ENCODE measurements at regions not wholly inside any gene's neighbourhood (a gene's known extent, or its start where the extent isn't known, plus 50 kb on each side); places are given as distances from the start of the nearest gene placed in this dataset.

DNA sequence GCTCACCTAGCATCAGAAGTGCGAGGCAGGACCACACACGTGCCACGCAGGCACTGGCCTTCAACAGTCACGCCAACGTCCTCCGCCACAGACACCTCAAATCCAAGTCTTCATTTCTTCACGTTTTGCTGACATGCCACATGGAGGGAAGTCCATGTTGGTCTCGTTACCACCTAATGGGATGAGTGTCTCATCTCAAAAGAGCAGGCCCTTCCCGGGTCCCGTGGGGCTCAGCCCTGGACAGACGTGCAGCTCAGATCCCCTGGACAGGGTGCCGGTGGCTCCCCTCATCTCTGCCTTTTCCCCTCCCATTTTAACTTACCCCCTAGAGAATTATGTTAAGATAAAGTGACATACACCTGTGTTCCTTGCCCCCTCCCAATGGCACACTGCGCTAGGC, 76.8 kb downstream of the MRPL36 start:
- POLR2A ChIA-PET = no interaction called here
- CTCF ChIA-PET = no interaction called here
- ATAC-seq (no peak), DNase-seq (ENCODE audit: low spot score) (no peak)
- Mint-ChIP-seq H3K27me3 (ENCODE audit: low read depth) (peaks cover 3% of the 10 kb centered on the region), H3K27ac (no peak overlapping the region), H3K4me1 (peaks cover 24% of the 10 kb centered on the region), H3K9me3 (peaks cover 27% of the 10 kb centered on the region), H3K4me3 (no peak overlapping the region), H3K36me3 (peaks cover 26% of the 10 kb centered on the region)
- TF ChIP-seq ATF1 (CRISPR knock-in tag; IDR thresholded peaks at IDR 0.05) = no peak
- TF ChIP-seq EMX1 (CRISPR knock-in tag; IDR thresholded peaks at IDR 0.05) = no peak
- TF ChIP-seq CREB1 (CRISPR knock-in tag; IDR thresholded peaks at IDR 0.05) = no peak
- TF ChIP-seq ZBTB21 (CRISPR knock-in tag; IDR thresholded peaks at IDR 0.05; ENCODE audit: borderline replicate concordance) = no peak
- TF ChIP-seq NR3C1 (CRISPR knock-in tag; conservative IDR thresholded peaks at IDR 0.05; ENCODE audit: low read depth) = no peak
- TF ChIP-seq ZNF121 (CRISPR knock-in tag; IDR thresholded peaks at IDR 0.05) = no peak
- TF ChIP-seq KAT7 (CRISPR knock-in tag; IDR thresholded peaks at IDR 0.05; ENCODE audit: borderline replicate concordance) = no peak
- no peak for TF ChIP-seq SMAD3 (CRISPR knock-in tag; IDR thresholded peaks at IDR 0.05; ENCODE audit: borderline replicate concordance)
- TF ChIP-seq GTF2I (CRISPR knock-in tag; conservative IDR thresholded peaks at IDR 0.05) = no peak
- no peak for TF ChIP-seq ZNF317 (CRISPR knock-in tag; IDR thresholded peaks at IDR 0.05; ENCODE audit: borderline replicate concordance, low read depth)
- no peak for TF ChIP-seq PREB (CRISPR knock-in tag; IDR thresholded peaks at IDR 0.05; ENCODE audit: borderline replicate concordance)
- TF ChIP-seq ERG (CRISPR knock-in tag; IDR thresholded peaks at IDR 0.05) = no peak
- TF ChIP-seq ATF6 (CRISPR knock-in tag; IDR thresholded peaks at IDR 0.05) = no peak
- no peak for TF ChIP-seq NR1H2 (CRISPR knock-in tag; IDR thresholded peaks at IDR 0.05)
- TF ChIP-seq, protein P1, sequence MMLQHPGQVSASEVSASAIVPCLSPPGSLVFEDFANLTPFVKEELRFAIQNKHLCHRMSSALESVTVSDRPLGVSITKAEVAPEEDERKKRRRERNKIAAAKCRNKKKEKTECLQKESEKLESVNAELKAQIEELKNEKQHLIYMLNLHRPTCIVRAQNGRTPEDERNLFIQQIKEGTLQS (CRISPR knock-in tag; conservative IDR thresholded peaks at IDR 0.05) = no peak

DNA sequence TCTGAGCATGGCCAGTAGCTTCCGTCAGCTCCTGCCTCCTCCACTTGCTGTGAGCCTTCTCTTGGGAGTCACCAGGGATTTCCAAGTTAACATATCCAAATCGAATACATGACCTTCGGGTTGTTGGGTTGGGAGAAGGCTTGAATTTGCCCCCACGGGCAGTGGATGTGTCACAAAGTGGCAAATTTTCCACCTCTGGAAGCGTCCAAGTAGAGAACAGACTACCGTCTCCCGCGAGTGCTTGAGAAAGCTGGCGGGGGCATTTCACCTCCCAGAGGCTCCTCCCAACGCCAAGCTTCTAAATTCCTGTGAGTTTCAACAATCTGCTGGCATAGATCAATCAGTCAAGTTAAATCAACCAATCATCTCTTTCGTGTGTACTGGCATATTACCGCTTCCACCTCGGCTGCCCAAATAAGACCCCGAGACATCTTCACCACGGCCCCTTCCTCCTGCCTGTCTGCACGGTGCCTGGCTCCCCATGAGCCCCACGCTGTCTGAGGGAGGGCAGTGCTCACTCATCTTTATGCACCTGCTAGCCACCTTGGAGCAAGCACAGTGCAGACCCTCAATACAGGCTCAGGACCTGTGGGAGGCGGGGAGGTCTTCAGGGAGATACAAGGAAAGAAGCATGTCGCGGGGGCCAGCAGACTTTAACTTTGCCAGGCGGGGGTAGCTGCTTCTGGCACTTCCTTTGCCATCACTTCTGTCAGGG, 79.1 kb downstream of the MRPL36 start:
- ATAC-seq (no peak), DNase-seq (ENCODE audit: low spot score) (no peak)
- peaks cover 8% of the 10 kb centered on the region for H3K4me1 Mint-ChIP-seq
- POLR2A ChIA-PET = no interaction called here
- H3K4me3 Mint-ChIP-seq = no peak overlapping the region
- no peak for TF ChIP-seq GRHL2 (CRISPR knock-in tag; IDR thresholded peaks at IDR 0.05; ENCODE audit: insufficient replicate concordance, severe bottlenecking)
- no peak for TF ChIP-seq SP1 (CRISPR knock-in tag; conservative IDR thresholded peaks at IDR 0.05)
- TF ChIP-seq, protein P2, sequence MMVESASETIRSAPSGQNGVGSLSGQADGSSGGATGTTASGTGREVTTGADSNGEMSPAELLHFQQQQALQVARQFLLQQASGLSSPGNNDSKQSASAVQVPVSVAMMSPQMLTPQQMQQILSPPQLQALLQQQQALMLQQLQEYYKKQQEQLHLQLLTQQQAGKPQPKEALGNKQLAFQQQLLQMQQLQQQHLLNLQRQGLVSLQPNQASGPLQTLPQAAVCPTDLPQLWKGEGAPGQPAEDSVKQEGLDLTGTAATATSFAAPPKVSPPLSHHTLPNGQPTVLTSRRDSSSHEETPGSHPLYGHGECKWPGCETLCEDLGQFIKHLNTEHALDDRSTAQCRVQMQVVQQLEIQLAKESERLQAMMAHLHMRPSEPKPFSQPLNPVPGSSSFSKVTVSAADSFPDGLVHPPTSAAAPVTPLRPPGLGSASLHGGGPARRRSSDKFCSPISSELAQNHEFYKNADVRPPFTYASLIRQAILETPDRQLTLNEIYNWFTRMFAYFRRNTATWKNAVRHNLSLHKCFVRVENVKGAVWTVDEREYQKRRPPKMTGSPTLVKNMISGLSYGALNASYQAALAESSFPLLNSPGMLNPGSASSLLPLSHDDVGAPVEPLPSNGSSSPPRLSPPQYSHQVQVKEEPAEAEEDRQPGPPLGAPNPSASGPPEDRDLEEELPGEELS (CRISPR knock-in tag; IDR thresholded peaks at IDR 0.05) = no peak
- TF ChIP-seq ZNF396 (CRISPR knock-in tag; IDR thresholded peaks at IDR 0.05; ENCODE audit: borderline replicate concordance) = no peak
- no peak for TF ChIP-seq MAX (CRISPR knock-in tag; IDR thresholded peaks at IDR 0.05)
- no peak for TF ChIP-seq ZNF423 (CRISPR knock-in tag; IDR thresholded peaks at IDR 0.05)
- TF ChIP-seq ZBTB21 (CRISPR knock-in tag; IDR thresholded peaks at IDR 0.05; ENCODE audit: borderline replicate concordance) = no peak
- no peak for TF ChIP-seq EMX1 (CRISPR knock-in tag; IDR thresholded peaks at IDR 0.05)
- TF ChIP-seq PREB (CRISPR knock-in tag; IDR thresholded peaks at IDR 0.05; ENCODE audit: borderline replicate concordance) = no peak
- TF ChIP-seq NFATC4 (CRISPR knock-in tag; IDR thresholded peaks at IDR 0.05) = no peak
- no peak for TF ChIP-seq ZNF425 (CRISPR knock-in tag; conservative IDR thresholded peaks at IDR 0.05)
- no peak for TF ChIP-seq PRRX2 (CRISPR knock-in tag; IDR thresholded peaks at IDR 0.05)
- TF ChIP-seq MYBL2 (CRISPR knock-in tag; IDR thresholded peaks at IDR 0.05) = no peak
- peaks cover 33% of the 10 kb centered on the region for H3K9me3 Mint-ChIP-seq
- no peak overlapping the region for H3K27ac Mint-ChIP-seq
- CTCF ChIA-PET = no interaction called here
- H3K36me3 Mint-ChIP-seq = peaks cover 28% of the 10 kb centered on the region
- peaks cover 3% of the 10 kb centered on the region for H3K27me3 Mint-ChIP-seq (ENCODE audit: low read depth)

Measured in WTC11 (cell line).